ENCODE measurements at regions not wholly inside any gene's neighbourhood (a gene's known extent, or its start where the extent isn't known, plus 50 kb on each side); places are given as distances from the start of the nearest gene placed in this dataset.

- DNase-seq, result no peak
Measured at GRCh38 chr1:83769594-83770318, 229.2 kb downstream of the TTLL7 start.

- DNase-seq, result no peak
Measured at GRCh38 chr1:83769072-83769471, 229.9 kb downstream of the TTLL7 start.

GRCh38 chr1:83766241-83766691, 232.7 kb downstream of the TTLL7 start:
- no peak for DNase-seq

GRCh38 chr1:83765125-83765524, 233.8 kb downstream of the TTLL7 start:
- no peak for DNase-seq

DNA sequence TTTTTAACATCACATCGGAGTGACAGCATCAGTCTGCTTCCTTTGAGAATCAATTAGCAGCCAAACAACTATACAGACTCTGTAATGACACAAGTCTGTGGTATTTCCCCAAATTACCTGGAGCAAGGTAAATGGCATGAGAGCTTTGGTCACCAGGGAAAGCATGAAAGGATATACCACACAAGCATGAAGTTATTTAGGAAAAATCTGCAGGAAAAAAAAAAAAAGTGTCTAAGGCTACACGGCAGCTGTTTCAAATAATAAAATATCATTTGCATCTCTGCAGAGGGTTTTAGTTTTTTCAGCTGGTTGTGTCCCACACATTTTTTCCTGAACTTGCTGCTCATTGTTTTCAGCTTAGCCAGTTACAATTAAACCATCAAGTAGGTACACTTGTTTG, 234.7 kb downstream of the TTLL7 start:
- DNase-seq, result no peak

- DNase-seq, result no peak
Measured at GRCh38 chr1:83763361-83764095, 235.4 kb downstream of the TTLL7 start.

DNA sequence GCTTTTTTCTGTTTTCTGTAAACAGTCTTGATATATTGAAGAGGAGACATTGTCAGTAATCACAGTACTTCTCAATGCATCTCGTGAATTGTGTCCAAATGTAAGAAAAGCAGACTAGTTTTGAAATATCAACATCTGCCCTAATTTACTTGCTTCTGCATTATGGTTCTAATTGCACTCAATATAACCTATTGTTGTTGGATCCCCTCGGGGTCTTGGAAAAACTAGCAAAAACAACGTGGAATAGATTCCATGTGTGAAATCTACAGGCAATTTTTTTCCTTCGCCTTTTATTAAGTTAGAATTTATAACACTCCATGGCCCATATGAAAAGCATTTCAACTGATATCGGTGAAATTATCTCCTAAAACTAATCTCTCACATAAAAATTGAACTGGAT, 236.5 kb downstream of the TTLL7 start:
- DNase-seq, result no peak

DNA sequence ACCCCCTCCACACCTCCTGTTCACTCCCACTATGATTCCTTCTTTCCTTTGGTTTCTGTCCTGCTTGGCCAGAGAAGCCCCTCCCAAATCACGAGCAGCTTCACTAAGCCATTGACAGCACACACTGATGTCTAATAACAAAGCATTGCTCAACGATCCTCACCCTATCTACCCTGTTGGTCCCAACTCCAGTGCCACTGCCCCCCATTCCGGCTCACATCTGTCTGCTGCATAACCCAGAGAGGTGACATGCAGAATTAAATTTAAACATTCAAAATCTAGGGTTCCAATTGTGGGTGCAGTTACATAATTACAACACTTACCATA, 236.9 kb downstream of the TTLL7 start:
- DNase-seq, result no peak

DNA sequence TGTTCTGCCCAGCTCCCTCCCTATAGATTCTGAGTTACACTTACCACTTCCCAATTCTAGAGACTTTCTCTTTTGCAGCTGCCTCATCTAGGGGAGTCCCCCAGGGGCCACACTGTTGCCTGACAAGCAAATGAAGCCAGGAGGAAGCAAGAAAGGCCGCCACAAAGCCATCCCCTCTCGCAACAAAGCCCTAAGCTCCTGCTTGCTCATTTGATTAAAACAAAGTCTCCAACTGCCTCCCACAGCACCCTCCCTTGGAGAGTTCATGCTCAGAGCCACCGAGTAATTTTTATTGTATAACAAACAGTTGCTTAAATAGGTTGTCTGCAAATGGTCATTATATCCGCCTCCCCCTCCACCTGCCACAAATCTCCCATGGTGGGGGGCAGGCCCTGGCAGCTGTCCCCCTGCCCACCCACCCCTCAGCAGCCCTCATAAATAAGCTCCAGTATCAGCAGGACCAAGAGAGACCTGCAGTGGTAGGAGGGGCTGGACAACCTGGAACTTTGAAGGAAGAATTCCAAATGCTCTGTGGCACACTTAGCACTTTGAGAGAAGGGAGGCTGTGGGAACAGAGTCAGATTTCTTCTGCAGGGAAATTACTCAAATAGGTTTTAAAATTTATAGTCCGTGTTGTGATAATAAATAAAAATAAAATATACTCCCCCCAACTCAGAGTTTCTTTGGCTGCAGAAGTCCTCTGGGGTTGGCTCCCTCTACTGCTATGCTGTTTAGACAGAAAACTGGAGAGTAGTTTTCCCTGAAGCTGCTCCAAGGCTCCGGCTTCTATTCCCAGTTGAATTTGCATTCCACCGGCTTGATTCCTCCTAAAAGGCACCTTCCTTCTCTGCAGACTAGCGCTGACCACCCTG, 237.5 kb downstream of the TTLL7 start:
- peak; percentile 22 for DNase-seq

GRCh38 chr1:83760226-83761021, 238.5 kb downstream of the TTLL7 start:
- no peak for DNase-seq

DNA sequence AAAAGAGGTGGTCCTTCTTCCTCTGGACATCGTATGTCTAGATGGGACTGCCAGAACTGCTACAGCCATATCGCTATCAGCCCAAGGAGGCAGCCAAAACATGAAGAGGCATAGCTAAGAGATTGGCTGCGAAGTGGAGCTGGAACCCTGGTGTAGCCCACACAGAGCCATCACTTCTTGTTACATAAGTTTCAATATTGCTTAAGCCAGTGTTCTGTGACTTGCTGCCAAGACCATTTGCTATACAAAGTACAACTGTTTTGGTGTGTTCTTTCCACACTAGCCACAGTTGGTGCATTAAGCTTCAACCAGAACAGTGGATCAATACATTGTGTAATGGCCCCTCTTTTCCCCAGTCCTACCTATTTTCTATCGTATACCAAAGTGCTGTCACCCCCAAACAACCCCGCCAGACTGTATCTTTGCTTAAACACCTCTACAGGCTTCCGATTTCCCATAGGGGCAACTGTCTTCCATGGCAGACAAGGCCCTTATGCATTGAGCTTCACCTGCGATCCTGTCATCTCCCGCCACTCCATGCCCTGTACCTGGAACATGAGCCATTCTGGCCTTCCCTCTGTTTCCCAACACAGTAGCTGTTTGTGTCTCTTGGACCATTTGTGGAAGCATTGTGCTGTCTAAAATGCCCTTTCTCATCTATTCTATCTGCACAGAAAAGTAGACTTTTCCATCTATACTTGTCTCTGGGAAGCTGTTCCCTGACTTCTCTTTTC, 241.8 kb downstream of the TTLL7 start:
- DNase-seq, result no peak

DNA sequence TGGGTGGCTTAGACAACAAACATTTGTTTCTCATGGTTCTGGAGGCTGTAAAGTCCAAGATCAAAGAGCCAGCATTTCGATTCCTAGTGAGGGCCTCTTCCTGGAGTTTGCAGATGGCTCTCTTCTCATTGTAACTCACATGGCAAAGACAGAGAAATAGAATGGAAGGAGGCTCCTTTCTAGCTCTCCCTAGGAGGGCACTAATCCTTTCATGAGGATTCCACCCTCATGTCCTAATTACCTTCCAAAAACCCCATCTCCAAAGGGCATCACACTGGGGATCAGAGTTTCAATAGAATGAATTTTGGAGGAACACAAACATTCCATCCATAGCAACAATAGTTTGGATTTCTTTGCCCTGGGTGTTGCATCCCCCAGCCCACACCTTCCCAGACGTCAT, 247.3 kb downstream of the TTLL7 start:
- DNase-seq, result no peak

GRCh38 chr1:83750201-83750600, 248.7 kb downstream of the TTLL7 start:
- no peak for DNase-seq

GRCh38 chr1:83747853-83748482, 251.0 kb downstream of the TTLL7 start:
- DNase-seq, result no peak

DNA sequence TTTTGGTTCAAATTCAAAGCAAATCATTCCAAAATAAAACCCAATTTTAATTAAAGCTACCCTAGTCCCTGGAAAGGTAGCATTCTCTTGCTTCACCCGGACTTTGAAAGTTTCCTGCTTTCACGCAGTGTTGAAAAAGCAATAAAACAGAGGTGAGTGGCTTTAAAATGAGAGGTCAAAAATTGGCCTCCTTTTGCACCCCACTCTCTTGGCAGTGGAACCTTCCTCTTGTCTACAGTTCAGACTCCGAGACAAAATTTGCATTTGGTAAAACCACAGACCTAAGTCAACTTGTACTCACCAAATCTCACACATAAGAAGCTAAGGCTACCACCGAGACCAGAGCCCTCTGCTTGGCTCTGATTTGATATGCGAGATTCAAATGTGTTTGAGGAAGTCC, 252.7 kb downstream of the TTLL7 start:
- no peak for DNase-seq

GRCh38 chr1:83742446-83742845, 256.5 kb downstream of the TTLL7 start:
- DNase-seq, result no peak

DNA sequence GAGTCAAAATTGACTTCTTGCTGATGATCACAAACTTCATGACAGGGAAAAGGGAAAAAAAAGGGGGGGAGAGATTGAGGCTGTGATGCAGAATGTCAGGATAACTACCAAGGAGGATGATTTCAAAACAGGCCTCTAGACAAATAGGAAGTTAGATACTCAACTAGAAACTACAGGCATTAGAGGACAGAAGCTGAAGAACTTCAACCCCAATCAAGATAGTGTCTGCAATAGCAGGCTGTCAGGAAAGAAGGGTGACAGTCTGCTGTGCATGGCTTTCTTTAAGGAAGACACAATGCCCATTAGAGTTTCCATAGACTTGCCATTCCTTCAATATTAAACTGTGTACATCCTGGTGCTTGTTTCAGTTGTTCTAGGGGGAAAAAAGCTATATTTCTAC, 257.2 kb downstream of the TTLL7 start:
- no peak for DNase-seq

- no peak for DNase-seq
Measured at GRCh38 chr1:83741348-83741747, 257.6 kb downstream of the TTLL7 start.

GRCh38 chr1:83735526-83735925, 263.4 kb downstream of the TTLL7 start:
- DNase-seq, result no peak

DNA sequence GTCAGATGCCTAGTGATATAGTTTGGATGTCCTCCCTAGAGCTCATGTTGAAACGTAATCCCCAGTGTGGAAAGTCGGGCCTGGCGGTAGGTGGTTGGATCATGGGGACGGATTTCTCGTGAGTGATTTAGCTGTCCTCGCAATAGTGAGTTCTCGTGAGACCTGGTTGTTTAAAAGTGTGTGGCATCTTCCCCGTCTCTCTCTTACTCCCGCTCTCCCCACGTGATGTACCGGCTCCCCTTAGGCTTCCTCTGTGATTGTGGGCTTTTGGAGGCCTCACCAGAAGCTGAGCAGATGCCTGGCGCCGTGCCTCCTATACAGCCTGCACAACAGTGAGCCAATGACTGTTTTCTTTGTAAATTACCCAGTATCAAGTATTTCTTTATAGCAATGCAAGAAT, 264.5 kb downstream of the TTLL7 start:
- DNase-seq, result no peak

- no peak for DNase-seq
Measured at GRCh38 chr1:83725735-83726360, 273.1 kb downstream of the TTLL7 start.
